HepG2 (cell line): ENCODE measurements at regions not wholly inside any gene's neighbourhood (a gene's known extent, or its start where the extent isn't known, plus 50 kb on each side); places are given as distances from the start of the nearest gene placed in this dataset.

Source experiments
- FOSL2 ChIP-seq: sonication (generic); formaldehyde crosslinking; IDR thresholded peaks from 2 replicates; pipeline ENCODE4 v1.4.0; 2020; ENCODE audit warnings: missing genetic modification reagents
- FOXA1 ChIP-seq, 2 experiments: fragments of 450-650 bp in 1 of 2; sonication (generic) in 1 of 2; formaldehyde crosslinking in 1 of 2; IDR thresholded peaks; 2 replicates each; pipeline versions ENCODE4 v1.4.0 to v1.6.1; 2016 to 2020; ENCODE audit warnings: missing genetic modification reagents in 1 of 2
- FOXP1 ChIP-seq, 2 experiments: fragments of 450-650 bp in 1 of 2; IDR thresholded peaks; 2 replicates each; pipeline ENCODE4 v1.6.1; 2017 to 2018; ENCODE audit warnings: antibody characterized with exemption in 1 of 2
- HDAC2 ChIP-seq: sonication (generic); formaldehyde crosslinking; IDR thresholded peaks from 2 replicates; pipeline ENCODE4 v1.4.0; 2020; ENCODE audit warnings: missing genetic modification reagents
- HNRNPL ChIP-seq: fragments of 200-400 bp; formaldehyde crosslinking; IDR thresholded peaks from 2 replicates; pipeline ENCODE4 v1.6.1; 2017; ENCODE audit warnings: mild to moderate bottlenecking, low read depth, low read length
- HOXA5 ChIP-seq: sonication (generic); formaldehyde crosslinking; IDR thresholded peaks from 2 replicates; pipeline ENCODE4 v1.4.0; 2020; ENCODE audit warnings: missing genetic modification reagents
- LBX2 ChIP-seq: sonication (generic); formaldehyde crosslinking; IDR thresholded peaks from 2 replicates; pipeline ENCODE4 v1.5.0; 2020; ENCODE audit warnings: missing genetic modification reagents, mild to moderate bottlenecking, borderline replicate concordance
- SALL1 ChIP-seq: sonication (generic); formaldehyde crosslinking; IDR thresholded peaks from 2 replicates; pipeline ENCODE4 v1.8.0; 2022; ENCODE audit warnings: mild to moderate bottlenecking, missing genetic modification reagents
- TCF7 ChIP-seq: sonication (generic); IDR thresholded peaks from 2 replicates; pipeline ENCODE4 v1.6.1; 2016; ENCODE audit warnings: antibody characterized with exemption, low read depth
- TEAD3 ChIP-seq: optimal IDR thresholded peaks from 2 replicates; pipeline ENCODE3; 2016; ENCODE audit warnings: borderline replicate concordance
- ZFP36L1 ChIP-seq: sonication (generic); formaldehyde crosslinking; IDR thresholded peaks from 2 replicates; pipeline ENCODE4 v1.8.0; 2022; ENCODE audit warnings: mild to moderate bottlenecking, missing genetic modification reagents, moderate library complexity
- ZHX1 ChIP-seq: sonication (generic); formaldehyde crosslinking; IDR thresholded peaks from 2 replicates; pipeline ENCODE4 v1.8.1; 2022; ENCODE audit warnings: low read depth, mild to moderate bottlenecking, missing genetic modification reagents
- ZMYM3 ChIP-seq: sonication (generic); formaldehyde crosslinking; IDR thresholded peaks from 2 replicates; pipeline ENCODE4 v1.5.1; 2020; ENCODE audit warnings: mild to moderate bottlenecking, missing genetic modification reagents
- ZNF264 ChIP-seq: sonication (generic); formaldehyde crosslinking; IDR thresholded peaks from 2 replicates; pipeline ENCODE4 v1.4.0; 2020; ENCODE audit warnings: missing genetic modification reagents
- ZNF3 ChIP-seq: IDR thresholded peaks from 2 replicates; pipeline ENCODE4 v1.7.0; 2017; ENCODE audit warnings: inconsistent platforms
- ZNF331 ChIP-seq: sonication (generic); formaldehyde crosslinking; IDR thresholded peaks from 2 replicates; pipeline ENCODE4 v1.4.0; 2020; ENCODE audit warnings: missing genetic modification reagents
- ZNF770 ChIP-seq: sonication (generic); formaldehyde crosslinking; IDR thresholded peaks from 2 replicates; pipeline ENCODE4 v1.5.0; 2020; ENCODE audit warnings: mild to moderate bottlenecking, missing genetic modification reagents
- ZNF879 ChIP-seq: sonication (generic); formaldehyde crosslinking; IDR thresholded peaks from 2 replicates; pipeline ENCODE4 v1.8.1; 2023; ENCODE audit warnings: missing genetic modification reagents
- ZSCAN25 ChIP-seq: sonication (generic); formaldehyde crosslinking; IDR thresholded peaks from 2 replicates; pipeline ENCODE4 v1.8.0; 2022; ENCODE audit warnings: mild to moderate bottlenecking, missing genetic modification reagents
- TF ChIP-seq, protein P1 (sequence below): sonication (generic); IDR thresholded peaks from 2 replicates; pipeline ENCODE4 v1.6.1; 2016; ENCODE audit warnings: low read depth, borderline replicate concordance
- TF ChIP-seq, protein P2 (sequence below): sonication (generic); formaldehyde crosslinking; IDR thresholded peaks from 2 replicates; pipeline ENCODE4 v1.5.0; 2020; ENCODE audit warnings: mild to moderate bottlenecking, missing genetic modification reagents, borderline replicate concordance

DNA sequence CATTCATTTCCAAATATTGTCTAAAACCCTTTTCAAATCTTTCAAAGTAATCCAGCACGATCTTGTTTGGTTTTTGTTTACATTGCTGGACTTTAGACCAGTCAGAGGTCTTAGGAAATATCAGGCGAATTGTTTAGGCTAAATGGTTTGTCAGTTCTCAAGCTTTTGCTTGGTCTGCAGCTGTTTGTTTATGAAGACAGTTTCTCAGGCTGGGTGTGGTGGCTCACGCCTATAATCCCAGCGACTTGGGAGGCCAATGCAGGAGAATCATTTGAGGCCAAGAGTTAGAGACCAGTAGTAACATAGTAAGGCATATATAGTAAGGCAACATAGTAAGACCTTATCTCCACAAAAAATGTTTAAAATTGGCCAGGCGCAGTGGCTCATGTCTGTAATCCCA is 77.5 kb downstream of the DNTTIP2 start (continued):
- TF ChIP-seq, protein P1, sequence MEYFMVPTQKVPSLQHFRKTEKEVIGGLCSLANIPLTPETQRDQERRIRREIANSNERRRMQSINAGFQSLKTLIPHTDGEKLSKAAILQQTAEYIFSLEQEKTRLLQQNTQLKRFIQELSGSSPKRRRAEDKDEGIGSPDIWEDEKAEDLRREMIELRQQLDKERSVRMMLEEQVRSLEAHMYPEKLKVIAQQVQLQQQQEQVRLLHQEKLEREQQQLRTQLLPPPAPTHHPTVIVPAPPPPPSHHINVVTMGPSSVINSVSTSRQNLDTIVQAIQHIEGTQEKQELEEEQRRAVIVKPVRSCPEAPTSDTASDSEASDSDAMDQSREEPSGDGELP: peak; percentile 36; the same call in 1 of the 2 replicates
- 0 out of 2 replicates have a peak, but pooled peaks have one; percentile 6 for TF ChIP-seq FOXP1 (IDR thresholded peaks at IDR 0.05)
- peak; percentile 83 for TF ChIP-seq FOXP1 (CRISPR knock-in tag; IDR thresholded peaks at IDR 0.05)
- TF ChIP-seq TCF7: peak; percentile 24; the same call in 1 of the 2 replicates
- peak; percentile 87 for TF ChIP-seq ZNF770 (CRISPR knock-in tag)
- TF ChIP-seq HOXA5 (CRISPR knock-in tag): peak; percentile 56; the same call in 1 of the 2 replicates
- TF ChIP-seq ZMYM3 (CRISPR knock-in tag): peak; percentile 65
- TF ChIP-seq ZNF879 (CRISPR knock-in tag): no peak
- TF ChIP-seq ZNF3 (CRISPR knock-in tag): peak; percentile 59; the same call in 1 of the 2 replicates
- TF ChIP-seq FOXA1 (IDR thresholded peaks at IDR 0.05): no peak
- peak; percentile 63 for TF ChIP-seq FOXA1 (CRISPR knock-in tag; IDR thresholded peaks at IDR 0.05)
- TF ChIP-seq ZHX1 (CRISPR knock-in tag): 0 out of 2 replicates have a peak, but pooled peaks have one; percentile 34
- no peak for TF ChIP-seq LBX2 (CRISPR knock-in tag)
- no peak for TF ChIP-seq TEAD3 (CRISPR knock-in tag)
- TF ChIP-seq HNRNPL: no peak
- TF ChIP-seq ZFP36L1 (CRISPR knock-in tag): peak; percentile 62; the same call in 1 of the 2 replicates
- TF ChIP-seq FOSL2 (CRISPR knock-in tag): 0 out of 2 replicates have a peak, but pooled peaks have one; percentile 21
- TF ChIP-seq ZNF264 (CRISPR knock-in tag): 0 out of 2 replicates have a peak, but pooled peaks have one; percentile 29
- TF ChIP-seq ZSCAN25 (CRISPR knock-in tag): no peak
- peak; percentile 68; the same call in 1 of the 2 replicates for TF ChIP-seq SALL1 (CRISPR knock-in tag)
- TF ChIP-seq HDAC2 (CRISPR knock-in tag): 0 out of 2 replicates have a peak, but pooled peaks have one; percentile 39
- TF ChIP-seq ZNF331 (CRISPR knock-in tag): peak; percentile 72; the same call in 1 of the 2 replicates
- TF ChIP-seq, protein P2, sequence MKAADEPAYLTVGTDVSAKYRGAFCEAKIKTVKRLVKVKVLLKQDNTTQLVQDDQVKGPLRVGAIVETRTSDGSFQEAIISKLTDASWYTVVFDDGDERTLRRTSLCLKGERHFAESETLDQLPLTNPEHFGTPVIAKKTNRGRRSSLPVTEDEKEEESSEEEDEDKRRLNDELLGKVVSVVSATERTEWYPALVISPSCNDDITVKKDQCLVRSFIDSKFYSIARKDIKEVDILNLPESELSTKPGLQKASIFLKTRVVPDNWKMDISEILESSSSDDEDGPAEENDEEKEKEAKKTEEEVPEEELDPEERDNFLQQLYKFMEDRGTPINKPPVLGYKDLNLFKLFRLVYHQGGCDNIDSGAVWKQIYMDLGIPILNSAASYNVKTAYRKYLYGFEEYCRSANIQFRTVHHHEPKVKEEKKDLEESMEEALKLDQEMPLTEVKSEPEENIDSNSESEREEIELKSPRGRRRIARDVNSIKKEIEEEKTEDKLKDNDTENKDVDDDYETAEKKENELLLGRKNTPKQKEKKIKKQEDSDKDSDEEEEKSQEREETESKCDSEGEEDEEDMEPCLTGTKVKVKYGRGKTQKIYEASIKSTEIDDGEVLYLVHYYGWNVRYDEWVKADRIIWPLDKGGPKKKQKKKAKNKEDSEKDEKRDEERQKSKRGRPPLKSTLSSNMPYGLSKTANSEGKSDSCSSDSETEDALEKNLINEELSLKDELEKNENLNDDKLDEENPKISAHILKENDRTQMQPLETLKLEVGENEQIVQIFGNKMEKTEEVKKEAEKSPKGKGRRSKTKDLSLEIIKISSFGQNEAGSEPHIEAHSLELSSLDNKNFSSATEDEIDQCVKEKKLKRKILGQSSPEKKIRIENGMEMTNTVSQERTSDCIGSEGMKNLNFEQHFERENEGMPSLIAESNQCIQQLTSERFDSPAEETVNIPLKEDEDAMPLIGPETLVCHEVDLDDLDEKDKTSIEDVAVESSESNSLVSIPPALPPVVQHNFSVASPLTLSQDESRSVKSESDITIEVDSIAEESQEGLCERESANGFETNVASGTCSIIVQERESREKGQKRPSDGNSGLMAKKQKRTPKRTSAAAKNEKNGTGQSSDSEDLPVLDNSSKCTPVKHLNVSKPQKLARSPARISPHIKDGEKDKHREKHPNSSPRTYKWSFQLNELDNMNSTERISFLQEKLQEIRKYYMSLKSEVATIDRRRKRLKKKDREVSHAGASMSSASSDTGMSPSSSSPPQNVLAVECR (CRISPR knock-in tag): no peak
